ENCODE measurements at regions not wholly inside any gene's neighbourhood (a gene's known extent, or its start where the extent isn't known, plus 50 kb on each side); places are given as distances from the start of the nearest gene placed in this dataset.

DNA sequence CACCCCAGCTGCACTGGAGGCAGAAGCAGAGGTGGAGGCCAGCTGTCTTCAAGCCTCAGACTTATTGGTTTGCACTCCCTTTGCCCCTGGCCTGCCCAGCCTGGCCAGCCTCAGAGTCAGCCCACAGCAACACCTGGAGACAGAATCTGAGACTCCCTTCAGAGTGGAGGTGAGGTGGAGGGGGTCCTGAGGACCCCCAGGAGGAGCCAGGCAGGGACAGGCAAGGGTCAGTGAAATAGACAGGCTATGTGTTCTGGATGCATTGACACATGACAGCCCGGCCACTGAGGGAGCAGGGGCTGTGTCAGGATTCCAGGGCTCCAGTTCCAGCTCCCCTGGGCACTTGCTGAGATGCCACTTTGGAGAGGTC, 309.7 kb downstream of the MYCN start:
- intact Hi-C loops (cut with micrococcal nuclease) (no loop called here), in situ Hi-C loops (cut with MboI; ENCODE audit: low sequenced_read_pairs) (no loop called here), dilution Hi-C loops (cut with HindIII; ENCODE audit: low sequenced_read_pairs, unreplicated experiment) (no loop called here)
- Histone ChIP-seq H3K27ac (ENCODE audit: insufficient read depth, low read length) (no peak overlapping the region), H2BK15ac (ENCODE audit: low read depth, low read length) (no peak overlapping the region), H2BK20ac (ENCODE audit: low read depth, low read length) (no peak overlapping the region), H4K8ac (ENCODE audit: low read depth in 2 of 2, low read length in 2 of 2) (no peak overlapping the region), H3K4me2 (ENCODE audit: low read depth, low read length) (no peak overlapping the region), H3K4me1 (ENCODE audit: control insufficient read depth, insufficient read depth, low read length) (no peaks in the 10 kb centered on the region), H2AK5ac (ENCODE audit: low read depth, low read length) (no peak overlapping the region), H3K4ac (ENCODE audit: low read depth, low read length) (no peak overlapping the region), H2AK9ac (replicated peaks; ENCODE audit: low read depth, low read length, poor library complexity) (no peak overlapping the region), H3K79me1 (ENCODE audit: low read depth in 1 of 2, low read length in 2 of 2) (no peaks in the 10 kb centered on the region), H3K9ac (ENCODE audit: low read depth, low read length) (no peak overlapping the region), H3K36me3 (ENCODE audit: control insufficient read depth, insufficient read depth, low read length) (no peaks in the 10 kb centered on the region), H3K27me3 (ENCODE audit: control insufficient read depth, insufficient read depth, low read length) (no peaks in the 10 kb centered on the region), H2AFZ (replicated peaks; ENCODE audit: low read length, poor library complexity) (no peak overlapping the region), H3K9me3 (ENCODE audit: control insufficient read depth, insufficient read depth, low read length) (peaks cover 55% of the 10 kb centered on the region), H3K56ac (ENCODE audit: extremely low read depth, insufficient read depth, low read length) (no peak overlapping the region), H3K23ac (ENCODE audit: low read depth, low read length) (no peak overlapping the region), H2BK120ac (ENCODE audit: low read depth, low read length) (no peak overlapping the region), H3K14ac (replicated peaks; ENCODE audit: low read depth, low read length) (no peak overlapping the region), H2BK5ac (ENCODE audit: low read depth, low read length, poor library complexity, severe bottlenecking) (no peak overlapping the region), H3K9me1 (ENCODE audit: insufficient read depth, low read length) (no peaks in the 10 kb centered on the region), H4K91ac (ENCODE audit: insufficient read depth, low read depth, low read length) (no peak overlapping the region), H4K5ac (ENCODE audit: low read depth, low read length) (no peak overlapping the region), H3K4me3 (ENCODE audit: insufficient read depth, low read depth, low read length) (no peak overlapping the region), H3K18ac (ENCODE audit: low read depth, low read length) (no peak overlapping the region), H4K20me1 (ENCODE audit: insufficient read depth, low read length) (no peaks in the 10 kb centered on the region)
- no TSS peak for BruUV-seq (replicated peaks)
- DNase-seq (no peak), ATAC-seq (ENCODE audit: low read depth) (no peak)
- POLR2A ChIA-PET (ENCODE audit: unreplicated experiment), result no interaction called here
- WGBS, 2 experiments (ENCODE audit: extremely low coverage in 2 of 2, insufficient read length in 1 of 2), result 0% methylated on average over 1 of the region's 1 CpG; no CpG with 5 or more reads in 1 of the 2 experiments
- TF ChIP-seq, protein P1, sequence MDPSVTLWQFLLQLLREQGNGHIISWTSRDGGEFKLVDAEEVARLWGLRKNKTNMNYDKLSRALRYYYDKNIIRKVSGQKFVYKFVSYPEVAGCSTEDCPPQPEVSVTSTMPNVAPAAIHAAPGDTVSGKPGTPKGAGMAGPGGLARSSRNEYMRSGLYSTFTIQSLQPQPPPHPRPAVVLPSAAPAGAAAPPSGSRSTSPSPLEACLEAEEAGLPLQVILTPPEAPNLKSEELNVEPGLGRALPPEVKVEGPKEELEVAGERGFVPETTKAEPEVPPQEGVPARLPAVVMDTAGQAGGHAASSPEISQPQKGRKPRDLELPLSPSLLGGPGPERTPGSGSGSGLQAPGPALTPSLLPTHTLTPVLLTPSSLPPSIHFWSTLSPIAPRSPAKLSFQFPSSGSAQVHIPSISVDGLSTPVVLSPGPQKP (IDR thresholded peaks at IDR 0.05; ENCODE audit: borderline replicate concordance, low read depth, low read length), result no peak
- TF ChIP-seq, protein P2, sequence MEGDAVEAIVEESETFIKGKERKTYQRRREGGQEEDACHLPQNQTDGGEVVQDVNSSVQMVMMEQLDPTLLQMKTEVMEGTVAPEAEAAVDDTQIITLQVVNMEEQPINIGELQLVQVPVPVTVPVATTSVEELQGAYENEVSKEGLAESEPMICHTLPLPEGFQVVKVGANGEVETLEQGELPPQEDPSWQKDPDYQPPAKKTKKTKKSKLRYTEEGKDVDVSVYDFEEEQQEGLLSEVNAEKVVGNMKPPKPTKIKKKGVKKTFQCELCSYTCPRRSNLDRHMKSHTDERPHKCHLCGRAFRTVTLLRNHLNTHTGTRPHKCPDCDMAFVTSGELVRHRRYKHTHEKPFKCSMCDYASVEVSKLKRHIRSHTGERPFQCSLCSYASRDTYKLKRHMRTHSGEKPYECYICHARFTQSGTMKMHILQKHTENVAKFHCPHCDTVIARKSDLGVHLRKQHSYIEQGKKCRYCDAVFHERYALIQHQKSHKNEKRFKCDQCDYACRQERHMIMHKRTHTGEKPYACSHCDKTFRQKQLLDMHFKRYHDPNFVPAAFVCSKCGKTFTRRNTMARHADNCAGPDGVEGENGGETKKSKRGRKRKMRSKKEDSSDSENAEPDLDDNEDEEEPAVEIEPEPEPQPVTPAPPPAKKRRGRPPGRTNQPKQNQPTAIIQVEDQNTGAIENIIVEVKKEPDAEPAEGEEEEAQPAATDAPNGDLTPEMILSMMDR (conservative IDR thresholded peaks at IDR 0.05; ENCODE audit: low read depth, low read length), result no peak
- TF ChIP-seq NFE2L2 (IDR thresholded peaks at IDR 0.05; ENCODE audit: low read depth, low read length) (no peak), RAD21 (IDR thresholded peaks at IDR 0.05; ENCODE audit: low read length) (no peak), CEBPB (IDR thresholded peaks at IDR 0.05; ENCODE audit: low read depth, low read length) (no peak), MXI1 (IDR thresholded peaks at IDR 0.05; ENCODE audit: borderline replicate concordance, low read depth, low read length) (no peak)
- CTCF ChIA-PET, result no interaction called here

Data from IMR-90 (cell line).